HepG2 (cell line): ENCODE measurements at regions not wholly inside any gene's neighbourhood (a gene's known extent, or its start where the extent isn't known, plus 50 kb on each side); places are given as distances from the start of the nearest gene placed in this dataset.
A peak's percentile ranks its signal among the peaks of the same experiment; 100 is the strongest.

Experiments used
- ARID4A ChIP-seq: sonication (generic); formaldehyde crosslinking; IDR thresholded peaks from 2 replicates; pipeline ENCODE4 v1.5.0; 2020; ENCODE audit warnings: mild to moderate bottlenecking, missing genetic modification reagents, borderline replicate concordance
- ATAD3A ChIP-seq: sonication (generic); formaldehyde crosslinking; IDR thresholded peaks from 2 replicates; pipeline ENCODE4 v1.4.0; 2020; ENCODE audit warnings: missing genetic modification reagents
- GFI1 ChIP-seq: sonication (generic); formaldehyde crosslinking; IDR thresholded peaks from 2 replicates; pipeline ENCODE4 v1.5.0; 2020; ENCODE audit warnings: missing genetic modification reagents, mild to moderate bottlenecking, borderline replicate concordance
- GPBP1L1 ChIP-seq: sonication (generic); formaldehyde crosslinking; IDR thresholded peaks from 2 replicates; pipeline ENCODE4 v1.5.0; 2020; ENCODE audit warnings: mild to moderate bottlenecking, missing genetic modification reagents
- GPN1 ChIP-seq: sonication (generic); formaldehyde crosslinking; IDR thresholded peaks from 2 replicates; pipeline ENCODE4 v1.5.1; 2020; ENCODE audit warnings: missing genetic modification reagents, borderline replicate concordance
- HMG20A ChIP-seq: IDR thresholded peaks from 2 replicates; pipeline ENCODE4 v1.6.1; 2016; ENCODE audit warnings: borderline replicate concordance
- MBD4 ChIP-seq: IDR thresholded peaks from 2 replicates; pipeline ENCODE4 v1.6.1; 2012; ENCODE audit warnings: low read length, inconsistent platforms, borderline replicate concordance
- MED13 ChIP-seq: sonication (generic); formaldehyde crosslinking; IDR thresholded peaks from 2 replicates; pipeline ENCODE4 v1.5.0; 2020; ENCODE audit warnings: missing genetic modification reagents
- NBN ChIP-seq: fragments of 450-650 bp; conservative IDR thresholded peaks from 2 replicates; pipeline ENCODE4 v1.6.1; 2017
- RFX5 ChIP-seq: IDR thresholded peaks from 2 replicates; pipeline ENCODE4 v1.6.1; 2011; ENCODE audit warnings: low read depth, low read length, improper control_type of control experiment
- TBX2 ChIP-seq: sonication (generic); formaldehyde crosslinking; IDR thresholded peaks from 2 replicates; pipeline ENCODE4 v1.5.0; 2020; ENCODE audit warnings: missing genetic modification reagents, mild to moderate bottlenecking, borderline replicate concordance
- TERF1 ChIP-seq: sonication (generic); formaldehyde crosslinking; IDR thresholded peaks from 2 replicates; pipeline ENCODE4 v1.8.0; 2022; ENCODE audit warnings: mild to moderate bottlenecking, missing genetic modification reagents, moderate library complexity
- TRIM22 ChIP-seq: fragments of 450-650 bp; IDR thresholded peaks from 2 replicates; pipeline ENCODE4 v1.6.1; 2017
- ZBTB4 ChIP-seq: sonication (generic); formaldehyde crosslinking; IDR thresholded peaks from 2 replicates; pipeline ENCODE4 v1.4.0; 2020; ENCODE audit warnings: missing genetic modification reagents, mild to moderate bottlenecking, borderline replicate concordance
- ZFP37 ChIP-seq: sonication (generic); formaldehyde crosslinking; IDR thresholded peaks from 2 replicates; pipeline ENCODE4 v1.4.0; 2020; ENCODE audit warnings: missing genetic modification reagents, borderline replicate concordance
- ZKSCAN1 ChIP-seq: fragments of 150-350 bp; IDR thresholded peaks from 2 replicates; pipeline ENCODE4 v1.6.1; 2014; ENCODE audit warnings: low read length
- ZNF446 ChIP-seq: sonication (generic); formaldehyde crosslinking; IDR thresholded peaks from 2 replicates; pipeline ENCODE4 v1.5.0; 2020; ENCODE audit warnings: mild to moderate bottlenecking, missing genetic modification reagents

GRCh38 chr2:234847639-234848038 lies 104.2 kb upstream of the SH3BP4 start (continued):
- TF ChIP-seq GFI1 (no peak), ZFP37 (CRISPR knock-in tag) (no peak), GPN1 (no peak), TBX2 (CRISPR knock-in tag) (0 out of 2 replicates have a peak, but pooled peaks have one; percentile 30), ATAD3A (CRISPR knock-in tag) (no peak), NBN (no peak), MBD4 (no peak), ZKSCAN1 (no peak), TRIM22 (no peak), RFX5 (no peak), GPBP1L1 (CRISPR knock-in tag) (no peak), ZNF446 (no peak), ARID4A (CRISPR knock-in tag) (no peak), TERF1 (CRISPR knock-in tag) (0 out of 2 replicates have a peak, but pooled peaks have one; percentile 40), MED13 (CRISPR knock-in tag) (no peak), ZBTB4 (CRISPR knock-in tag) (no peak), HMG20A (no peak)
